MM.1S (cell line): ENCODE measurements at regions not wholly inside any gene's neighbourhood (a gene's known extent, or its start where the extent isn't known, plus 50 kb on each side); places are given as distances from the start of the nearest gene placed in this dataset.

ENCODE experiments used
- EZH2 ChIP-seq: fragments of 300-600 bp; sonication (generic); optimal IDR thresholded peaks from 2 replicates; pipeline ENCODE3; 2017; ENCODE audit warnings: low read depth, mild to moderate bottlenecking, antibody characterized with exemption, low read length, mixed read lengths
- EZH2phosphoT487 ChIP-seq: fragments of 300-600 bp; sonication (generic); IDR thresholded peaks from 2 replicates; pipeline ENCODE4 v1.6.1; 2018; ENCODE audit warnings: antibody characterized with exemption, low read length
- TF ChIP-seq, protein P1 (sequence below): fragments of 300-600 bp; sonication (generic); IDR thresholded peaks from 2 replicates; pipeline ENCODE4 v1.5.1; 2016; ENCODE audit warnings: antibody characterized with exemption, low read length, mixed read lengths

DNA sequence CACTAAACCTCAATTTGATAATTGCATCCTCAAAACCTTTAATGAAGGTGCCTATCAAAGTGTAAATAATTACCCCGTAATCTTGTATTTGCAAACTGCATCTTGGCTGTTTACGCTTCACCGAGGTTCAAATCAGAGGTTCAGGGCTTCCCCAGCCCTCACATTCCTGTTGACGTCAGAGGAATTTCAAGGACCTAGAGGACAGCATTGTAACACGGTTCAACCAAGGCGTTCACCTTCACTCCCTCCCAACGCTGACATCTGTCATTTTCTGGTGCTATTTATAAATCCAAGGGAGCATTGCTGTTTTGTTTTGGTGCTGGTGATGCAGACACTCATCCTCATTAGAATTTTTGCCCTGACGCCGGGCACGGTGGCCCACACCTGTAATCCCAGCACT, 691.6 kb upstream of the RBFOX1 start:
- TF ChIP-seq, protein P1, sequence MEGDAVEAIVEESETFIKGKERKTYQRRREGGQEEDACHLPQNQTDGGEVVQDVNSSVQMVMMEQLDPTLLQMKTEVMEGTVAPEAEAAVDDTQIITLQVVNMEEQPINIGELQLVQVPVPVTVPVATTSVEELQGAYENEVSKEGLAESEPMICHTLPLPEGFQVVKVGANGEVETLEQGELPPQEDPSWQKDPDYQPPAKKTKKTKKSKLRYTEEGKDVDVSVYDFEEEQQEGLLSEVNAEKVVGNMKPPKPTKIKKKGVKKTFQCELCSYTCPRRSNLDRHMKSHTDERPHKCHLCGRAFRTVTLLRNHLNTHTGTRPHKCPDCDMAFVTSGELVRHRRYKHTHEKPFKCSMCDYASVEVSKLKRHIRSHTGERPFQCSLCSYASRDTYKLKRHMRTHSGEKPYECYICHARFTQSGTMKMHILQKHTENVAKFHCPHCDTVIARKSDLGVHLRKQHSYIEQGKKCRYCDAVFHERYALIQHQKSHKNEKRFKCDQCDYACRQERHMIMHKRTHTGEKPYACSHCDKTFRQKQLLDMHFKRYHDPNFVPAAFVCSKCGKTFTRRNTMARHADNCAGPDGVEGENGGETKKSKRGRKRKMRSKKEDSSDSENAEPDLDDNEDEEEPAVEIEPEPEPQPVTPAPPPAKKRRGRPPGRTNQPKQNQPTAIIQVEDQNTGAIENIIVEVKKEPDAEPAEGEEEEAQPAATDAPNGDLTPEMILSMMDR: no peak
- TF ChIP-seq EZH2 (no peak), EZH2phosphoT487 (no peak)
